ENCODE measurements at regions not wholly inside any gene's neighbourhood (a gene's known extent, or its start where the extent isn't known, plus 50 kb on each side); places are given as distances from the start of the nearest gene placed in this dataset.

GRCh38 chr10:8149991-8150390 lies 95.5 kb downstream of the GATA3 start:
- Histone ChIP-seq H3K9me3 (no peaks in the 10 kb centered on the region), H3K36me3 (no peaks in the 10 kb centered on the region), H3K4me3 (no peak overlapping the region), H3K27me3 (no peaks in the 10 kb centered on the region), H3K4me1 (no peaks in the 10 kb centered on the region), H3K27ac (no peak overlapping the region)
- intact Hi-C loops (cut with DNase I) = no loop called here
- ATAC-seq = no peak
- no peak for TF ChIP-seq CTCF (IDR thresholded peaks at IDR 0.05)
- no peak for DNase-seq

GRCh38 chr10:8150401-8150905 lies 96.0 kb downstream of the GATA3 start:
- Histone ChIP-seq H3K27me3 (no peaks in the 10 kb centered on the region), H3K4me1 (no peaks in the 10 kb centered on the region), H3K36me3 (no peaks in the 10 kb centered on the region), H3K9me3 (no peaks in the 10 kb centered on the region), H3K27ac (no peak overlapping the region), H3K4me3 (no peak overlapping the region)
- TF ChIP-seq CTCF (IDR thresholded peaks at IDR 0.05) = no peak
- DNase-seq = no peak
- ATAC-seq = no peak
- intact Hi-C loops (cut with DNase I) = no loop called here

- H3K27me3 ChIP-seq = no peaks in the 10 kb centered on the region
- no peak overlapping the region for H3K4me3 ChIP-seq
- H3K4me1 ChIP-seq = no peaks in the 10 kb centered on the region
- no peak for DNase-seq
- no peak for ATAC-seq
- H3K36me3 ChIP-seq = no peaks in the 10 kb centered on the region
- TF ChIP-seq CTCF (IDR thresholded peaks at IDR 0.05) = no peak
- H3K9me3 ChIP-seq = no peaks in the 10 kb centered on the region
- intact Hi-C loops (cut with DNase I) = no loop called here
- no peak overlapping the region for H3K27ac ChIP-seq
These were observed 96.6 kb downstream of the GATA3 start for GRCh38 chr10:8151086-8151485.

- DNase-seq (no peak), ATAC-seq (peak; percentile 26)
- H3K9me3 ChIP-seq = no peaks in the 10 kb centered on the region
- no peak overlapping the region for H3K4me3 ChIP-seq
- no peaks in the 10 kb centered on the region for H3K36me3 ChIP-seq
- intact Hi-C loops (cut with DNase I) = no loop called here
- H3K27me3 ChIP-seq = no peaks in the 10 kb centered on the region
- H3K27ac ChIP-seq = no peak overlapping the region
- H3K4me1 ChIP-seq = no peaks in the 10 kb centered on the region
- TF ChIP-seq CTCF (IDR thresholded peaks at IDR 0.05) = no peak
These were observed 102.4 kb downstream of the GATA3 start for GRCh38 chr10:8156918-8157317.

- H3K4me3 ChIP-seq = no peak overlapping the region
- DNase-seq (no peak), ATAC-seq (no peak)
- H3K9me3 ChIP-seq = no peaks in the 10 kb centered on the region
- intact Hi-C loops (cut with DNase I) = no loop called here
- no peaks in the 10 kb centered on the region for H3K36me3 ChIP-seq
- TF ChIP-seq CTCF (IDR thresholded peaks at IDR 0.05) = no peak
- no peak overlapping the region for H3K27ac ChIP-seq
- H3K4me1 ChIP-seq = no peaks in the 10 kb centered on the region
- no peaks in the 10 kb centered on the region for H3K27me3 ChIP-seq
These were observed 103.9 kb downstream of the GATA3 start for GRCh38 chr10:8158193-8159071.
